Right forelimb (tissue), 1 donor: ENCODE measurements at regions not wholly inside any gene's neighbourhood (a gene's known extent, or its start where the extent isn't known, plus 50 kb on each side); places are given as distances from the start of the nearest gene placed in this dataset.

ENCODE experiments used
- DNase-seq: peaks from one replicate; pipeline ENCODE4 v3.0.0-alpha.2; 2018

GRCh38 chr1:38277646-38278045 lies 231.1 kb upstream of the POU3F1 start:
- DNase-seq, result no peak

GRCh38 chr1:38275960-38276359 lies 229.4 kb upstream of the POU3F1 start:
- DNase-seq, result no peak

GRCh38 chr1:38274974-38275373 lies 228.4 kb upstream of the POU3F1 start:
- no peak for DNase-seq

GRCh38 chr1:38273196-38273804 lies 226.7 kb upstream of the POU3F1 start:
- DNase-seq, result no peak

GRCh38 chr1:38272515-38272914 lies 225.9 kb upstream of the POU3F1 start:
- DNase-seq, result no peak

- no peak for DNase-seq
Measured at GRCh38 chr1:38270849-38271633, 224.4 kb upstream of the POU3F1 start.

- no peak for DNase-seq
Measured at GRCh38 chr1:38269923-38270848, 223.6 kb upstream of the POU3F1 start.

GRCh38 chr1:38268226-38268625 lies 221.6 kb upstream of the POU3F1 start:
- no peak for DNase-seq

- no peak for DNase-seq
Measured at GRCh38 chr1:38267037-38268036, 220.7 kb upstream of the POU3F1 start.

- no peak for DNase-seq
Measured at GRCh38 chr1:38266197-38266520, 219.6 kb upstream of the POU3F1 start.

- DNase-seq, result no peak
Measured at GRCh38 chr1:38265293-38266196, 219.0 kb upstream of the POU3F1 start.

- no peak for DNase-seq
Measured at GRCh38 chr1:38263438-38263837, 216.8 kb upstream of the POU3F1 start.

- DNase-seq, result no peak
Measured at GRCh38 chr1:38261574-38261973, 215.0 kb upstream of the POU3F1 start.

GRCh38 chr1:38258085-38258627 lies 211.6 kb upstream of the POU3F1 start:
- no peak for DNase-seq

GRCh38 chr1:38257374-38257773 lies 210.8 kb upstream of the POU3F1 start:
- DNase-seq, result no peak

- no peak for DNase-seq
Measured at GRCh38 chr1:38256072-38256471, 209.5 kb upstream of the POU3F1 start.

- no peak for DNase-seq
Measured at GRCh38 chr1:38253314-38253713, 206.7 kb upstream of the POU3F1 start.

- DNase-seq, result no peak
Measured at GRCh38 chr1:38250356-38250755, 203.8 kb upstream of the POU3F1 start.

- no peak for DNase-seq
Measured at GRCh38 chr1:38249001-38249400, 202.4 kb upstream of the POU3F1 start.

GRCh38 chr1:38246955-38247952 lies 200.7 kb upstream of the POU3F1 start:
- no peak for DNase-seq
